ENCODE measurements at regions not wholly inside any gene's neighbourhood (a gene's known extent, or its start where the extent isn't known, plus 50 kb on each side); places are given as distances from the start of the nearest gene placed in this dataset.

DNA sequence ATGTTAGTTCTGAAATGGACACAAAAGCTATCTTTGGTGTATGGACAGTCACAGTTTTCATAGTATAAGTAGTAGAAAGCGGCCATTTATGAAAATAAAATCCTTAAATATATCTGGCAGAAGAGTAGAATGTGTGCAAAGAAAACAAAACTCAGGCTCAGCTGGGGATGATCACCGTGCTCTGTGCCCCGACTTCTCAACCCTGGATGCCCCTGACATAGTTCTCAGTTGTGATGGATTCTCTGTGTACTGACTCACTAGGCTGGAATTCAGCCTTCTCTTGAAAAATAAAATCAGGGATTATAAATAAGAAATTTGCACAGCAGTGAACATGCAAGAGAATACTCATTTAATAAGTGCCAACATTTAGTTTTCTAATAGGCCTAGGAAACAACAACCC lies 925.1 kb upstream of the NR2F2 start:
- H3K27ac ChIP-seq (ENCODE audit: control insufficient read depth, insufficient read depth, low read length): no peak overlapping the region
- no peaks in the 10 kb centered on the region for H4K20me1 ChIP-seq (ENCODE audit: control insufficient read depth, extremely low read depth, insufficient read depth, low read length)
- no peaks in the 10 kb centered on the region for H3K79me2 ChIP-seq (ENCODE audit: control insufficient read depth, insufficient read depth, low read length)
- H3K9me3 ChIP-seq (ENCODE audit: control insufficient read depth, low read depth, low read length): no peaks in the 10 kb centered on the region
- H3K9me1 ChIP-seq (ENCODE audit: control insufficient read depth, extremely low read depth, insufficient read depth, low read length): no peaks in the 10 kb centered on the region
- H3K36me3 ChIP-seq (ENCODE audit: control insufficient read depth in 2 of 2, extremely low read depth in 1 of 2, insufficient read depth in 2 of 2, low read length in 2 of 2): no peaks in the 10 kb centered on the region
- no peaks in the 10 kb centered on the region for H3K4me1 ChIP-seq (ENCODE audit: control insufficient read depth, extremely low read depth, insufficient read depth, low read length)
- no peak overlapping the region for H2AFZ ChIP-seq (ENCODE audit: control insufficient read depth, low read length)
- TF ChIP-seq, protein P1, sequence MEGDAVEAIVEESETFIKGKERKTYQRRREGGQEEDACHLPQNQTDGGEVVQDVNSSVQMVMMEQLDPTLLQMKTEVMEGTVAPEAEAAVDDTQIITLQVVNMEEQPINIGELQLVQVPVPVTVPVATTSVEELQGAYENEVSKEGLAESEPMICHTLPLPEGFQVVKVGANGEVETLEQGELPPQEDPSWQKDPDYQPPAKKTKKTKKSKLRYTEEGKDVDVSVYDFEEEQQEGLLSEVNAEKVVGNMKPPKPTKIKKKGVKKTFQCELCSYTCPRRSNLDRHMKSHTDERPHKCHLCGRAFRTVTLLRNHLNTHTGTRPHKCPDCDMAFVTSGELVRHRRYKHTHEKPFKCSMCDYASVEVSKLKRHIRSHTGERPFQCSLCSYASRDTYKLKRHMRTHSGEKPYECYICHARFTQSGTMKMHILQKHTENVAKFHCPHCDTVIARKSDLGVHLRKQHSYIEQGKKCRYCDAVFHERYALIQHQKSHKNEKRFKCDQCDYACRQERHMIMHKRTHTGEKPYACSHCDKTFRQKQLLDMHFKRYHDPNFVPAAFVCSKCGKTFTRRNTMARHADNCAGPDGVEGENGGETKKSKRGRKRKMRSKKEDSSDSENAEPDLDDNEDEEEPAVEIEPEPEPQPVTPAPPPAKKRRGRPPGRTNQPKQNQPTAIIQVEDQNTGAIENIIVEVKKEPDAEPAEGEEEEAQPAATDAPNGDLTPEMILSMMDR (optimal IDR thresholded peaks at IDR 0.05 in 1 of 3, IDR thresholded peaks at IDR 0.05 in 1 of 3, conservative IDR thresholded peaks at IDR 0.05 in 1 of 3; ENCODE audit: extremely low read depth in 1 of 3, insufficient read depth in 2 of 3, low read length in 3 of 3): no peak
- TF ChIP-seq EZH2 (IDR thresholded peaks at IDR 0.05; ENCODE audit: low read length): no peak
- dilution Hi-C loops (cut with MboI; ENCODE audit: extremely low pct_ligation_motif_present, low sequenced_read_pairs): no loop called here
- H3K27me3 ChIP-seq (ENCODE audit: control insufficient read depth, extremely low read depth, insufficient read depth, low read length): no peaks in the 10 kb centered on the region
- no peak overlapping the region for H3K4me2 ChIP-seq (ENCODE audit: control insufficient read depth, extremely low read depth, insufficient read depth, low read depth, low read length)
- no peak overlapping the region for H3K4me3 ChIP-seq (ENCODE audit: control insufficient read depth in 2 of 3, extremely low read depth in 1 of 3, insufficient read depth in 2 of 3, low read depth in 1 of 3, low read length in 3 of 3)
- H3K9ac ChIP-seq (ENCODE audit: control insufficient read depth, extremely low read depth, insufficient read depth, low read length): no peak overlapping the region
- DNase-seq (ENCODE audit: low read depth, low spot score) (no peak), FAIRE-seq (no peak)

DNA sequence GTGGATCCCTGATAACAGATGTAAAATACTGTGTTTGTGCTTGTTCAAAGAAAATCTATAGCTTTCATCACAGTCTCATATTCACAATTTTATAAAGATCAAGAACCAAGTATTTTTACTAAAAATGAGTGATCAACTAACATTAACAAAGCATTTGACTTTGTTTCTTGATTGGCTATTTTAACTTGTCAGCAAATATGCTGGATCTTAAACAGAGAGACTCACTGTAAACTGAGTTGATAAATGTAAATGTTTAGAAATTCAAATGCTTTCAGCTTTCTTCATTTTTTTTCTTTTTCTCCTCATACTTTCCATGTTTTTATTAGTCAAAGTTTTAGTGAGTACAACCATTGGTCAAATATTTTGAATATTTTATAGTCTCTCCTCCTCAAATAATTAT lies 923.0 kb upstream of the NR2F2 start:
- H3K27ac ChIP-seq (ENCODE audit: control insufficient read depth, insufficient read depth, low read length): no peak overlapping the region
- no peaks in the 10 kb centered on the region for H4K20me1 ChIP-seq (ENCODE audit: control insufficient read depth, extremely low read depth, insufficient read depth, low read length)
- no peaks in the 10 kb centered on the region for H3K9me3 ChIP-seq (ENCODE audit: control insufficient read depth, low read depth, low read length)
- no peaks in the 10 kb centered on the region for H3K27me3 ChIP-seq (ENCODE audit: control insufficient read depth, extremely low read depth, insufficient read depth, low read length)
- H3K4me2 ChIP-seq (ENCODE audit: control insufficient read depth, extremely low read depth, insufficient read depth, low read depth, low read length): no peak overlapping the region
- dilution Hi-C loops (cut with MboI; ENCODE audit: extremely low pct_ligation_motif_present, low sequenced_read_pairs): no loop called here
- DNase-seq (ENCODE audit: low read depth, low spot score): no peak
- no peaks in the 10 kb centered on the region for H3K4me1 ChIP-seq (ENCODE audit: control insufficient read depth, extremely low read depth, insufficient read depth, low read length)
- no peak overlapping the region for H3K4me3 ChIP-seq (ENCODE audit: control insufficient read depth in 2 of 3, extremely low read depth in 1 of 3, insufficient read depth in 2 of 3, low read depth in 1 of 3, low read length in 3 of 3)
- no peak for TF ChIP-seq EZH2 (IDR thresholded peaks at IDR 0.05; ENCODE audit: low read length)
- TF ChIP-seq, protein P1 (optimal IDR thresholded peaks at IDR 0.05 in 1 of 3, IDR thresholded peaks at IDR 0.05 in 1 of 3, conservative IDR thresholded peaks at IDR 0.05 in 1 of 3; ENCODE audit: extremely low read depth in 1 of 3, insufficient read depth in 2 of 3, low read length in 3 of 3): no peak
- no peaks in the 10 kb centered on the region for H3K9me1 ChIP-seq (ENCODE audit: control insufficient read depth, extremely low read depth, insufficient read depth, low read length)
- no peaks in the 10 kb centered on the region for H3K36me3 ChIP-seq (ENCODE audit: control insufficient read depth in 2 of 2, extremely low read depth in 1 of 2, insufficient read depth in 2 of 2, low read length in 2 of 2)
- no peak overlapping the region for H3K9ac ChIP-seq (ENCODE audit: control insufficient read depth, extremely low read depth, insufficient read depth, low read length)
- FAIRE-seq: no peak
- no peaks in the 10 kb centered on the region for H3K79me2 ChIP-seq (ENCODE audit: control insufficient read depth, insufficient read depth, low read length)
- H2AFZ ChIP-seq (ENCODE audit: control insufficient read depth, low read length): no peak overlapping the region

Data from keratinocyte (primary cell).